Mesenchymal stem cell (in vitro differentiated cells and primary cell): ENCODE measurements at regions not wholly inside any gene's neighbourhood (a gene's known extent, or its start where the extent isn't known, plus 50 kb on each side); places are given as distances from the start of the nearest gene placed in this dataset.

Source experiments
- DNase-seq: peaks from one replicate; pipeline ENCODE4 v3.0.0-alpha.2; 2013
- H2AFZ ChIP-seq: one replicate; pipeline ENCODE4 v1.6.1; 2013; ENCODE audit warnings: low read depth, mild to moderate bottlenecking, control low read depth, inconsistent platforms, low read length, moderate library complexity
- H2AK5ac ChIP-seq: 2 replicates; pipeline ENCODE4 v1.6.1; 2013; ENCODE audit warnings: low read length, moderate library complexity, mild to moderate bottlenecking, inconsistent platforms; ENCODE audit not compliant: severe bottlenecking
- H2BK120ac ChIP-seq: one replicate; pipeline ENCODE4 v1.6.1; 2013; ENCODE audit warnings: low read depth, mild to moderate bottlenecking, inconsistent platforms, low read length, moderate library complexity
- H2BK12ac ChIP-seq, 2 experiments: one replicate each; pipeline ENCODE4 v1.6.1; 2013; ENCODE audit warnings: inconsistent platforms in 2 of 2, low read length in 2 of 2, mild to moderate bottlenecking in 2 of 2, moderate library complexity in 2 of 2, control low read depth in 1 of 2
- H2BK15ac ChIP-seq: one replicate; pipeline ENCODE4 v1.6.1; 2013; ENCODE audit warnings: mild to moderate bottlenecking, low read depth, inconsistent platforms; ENCODE audit not compliant: poor library complexity, severe bottlenecking
- H2BK5ac ChIP-seq: 2 replicates; pipeline ENCODE4 v1.6.1; 2013; ENCODE audit warnings: low read depth, mild to moderate bottlenecking, low read length, control low read depth, inconsistent platforms; ENCODE audit not compliant: poor library complexity, severe bottlenecking
- H3K14ac ChIP-seq, 2 experiments: one replicate each; pipeline ENCODE4 v1.6.1; 2013; ENCODE audit warnings: inconsistent platforms in 2 of 2, low read length in 2 of 2, control low read depth in 1 of 2, mild to moderate bottlenecking in 1 of 2, moderate library complexity in 1 of 2
- H3K18ac ChIP-seq, 2 experiments: one replicate each; pipeline ENCODE4 v1.6.1; 2013; ENCODE audit warnings: inconsistent platforms in 2 of 2, low read length in 2 of 2, control low read depth in 1 of 2, low read depth in 1 of 2, mild to moderate bottlenecking in 1 of 2
- H3K23ac ChIP-seq, 2 experiments: one replicate each; pipeline ENCODE4 v1.6.1; 2013; ENCODE audit warnings: inconsistent platforms in 2 of 2, low read length in 2 of 2, mild to moderate bottlenecking in 2 of 2, moderate library complexity in 2 of 2, control low read depth in 1 of 2
- H3K27ac ChIP-seq: 2 replicates; pipeline ENCODE4 v1.5.1; 2013; ENCODE audit warnings: mild to moderate bottlenecking, moderate library complexity, low read length, control low read depth, inconsistent platforms; ENCODE audit not compliant: poor library complexity, severe bottlenecking
- H3K27me3 ChIP-seq, 2 experiments: 2 replicates each; pipeline versions ENCODE4 v1.6.1 to v1.7.0; 2013; ENCODE audit warnings: low read length in 2 of 2, mild to moderate bottlenecking in 2 of 2, moderate library complexity in 2 of 2, control low read depth in 1 of 2, inconsistent platforms in 1 of 2; ENCODE audit not compliant: control insufficient read depth in 1 of 2, insufficient read depth in 1 of 2
- H3K36me3 ChIP-seq, 2 experiments: 2 replicates each; pipeline versions ENCODE4 v1.6.1 to v1.7.0; 2013; ENCODE audit warnings: low read length in 2 of 2, control low read depth in 1 of 2, inconsistent platforms in 1 of 2, low read depth in 1 of 2, mild to moderate bottlenecking in 1 of 2; ENCODE audit not compliant: insufficient read depth in 2 of 2, control insufficient read depth in 1 of 2
- H3K4ac ChIP-seq, 2 experiments: one replicate each; pipeline ENCODE4 v1.6.1; 2013; ENCODE audit warnings: inconsistent platforms in 2 of 2, low read length in 2 of 2, mild to moderate bottlenecking in 2 of 2, moderate library complexity in 2 of 2, control low read depth in 1 of 2, low read depth in 1 of 2
- H3K4me1 ChIP-seq: 2 replicates; pipeline ENCODE4 v1.6.1; 2013; ENCODE audit warnings: low read depth, low read length, control low read depth; ENCODE audit not compliant: control insufficient read depth, insufficient read depth
- H3K4me2 ChIP-seq: 2 replicates; pipeline ENCODE4 v1.6.1; 2013; ENCODE audit warnings: low read length, mild to moderate bottlenecking, inconsistent platforms; ENCODE audit not compliant: poor library complexity, severe bottlenecking
- H3K4me3 ChIP-seq, 2 experiments: 2 replicates each; pipeline versions ENCODE4 v1.5.1 to v1.7.0; 2013; ENCODE audit warnings: low read length in 2 of 2, mild to moderate bottlenecking in 2 of 2, control low read depth in 1 of 2, low read depth in 1 of 2; ENCODE audit not compliant: insufficient read depth in 1 of 2
- H3K79me1 ChIP-seq: replicated peaks from 2 replicates; pipeline ENCODE4 v1.6.1; 2013; ENCODE audit warnings: mild to moderate bottlenecking, control low read depth, low read length, inconsistent platforms; ENCODE audit not compliant: poor library complexity, severe bottlenecking
- H3K9ac ChIP-seq: 2 replicates; pipeline ENCODE4 v1.7.0; 2013; ENCODE audit warnings: mild to moderate bottlenecking, low read length, moderate library complexity
- H3K9me3 ChIP-seq: 2 replicates; pipeline ENCODE4 v1.7.0; 2013; ENCODE audit warnings: mild to moderate bottlenecking, low read length; ENCODE audit not compliant: control insufficient read depth
- H4K8ac ChIP-seq: one replicate; pipeline ENCODE4 v1.6.1; 2013; ENCODE audit warnings: inconsistent platforms, mild to moderate bottlenecking, low read length, moderate library complexity
- H4K91ac ChIP-seq: one replicate; pipeline ENCODE4 v1.6.1; 2013; ENCODE audit warnings: mild to moderate bottlenecking, low read length, inconsistent platforms
- WGBS: methylation state at CpG from one replicate; pipeline ENCODE4 v1.1.7; 2013; ENCODE audit warnings: mixed read lengths; 5-methylcytosine and 5-hydroxymethylcytosine counted together

DNA sequence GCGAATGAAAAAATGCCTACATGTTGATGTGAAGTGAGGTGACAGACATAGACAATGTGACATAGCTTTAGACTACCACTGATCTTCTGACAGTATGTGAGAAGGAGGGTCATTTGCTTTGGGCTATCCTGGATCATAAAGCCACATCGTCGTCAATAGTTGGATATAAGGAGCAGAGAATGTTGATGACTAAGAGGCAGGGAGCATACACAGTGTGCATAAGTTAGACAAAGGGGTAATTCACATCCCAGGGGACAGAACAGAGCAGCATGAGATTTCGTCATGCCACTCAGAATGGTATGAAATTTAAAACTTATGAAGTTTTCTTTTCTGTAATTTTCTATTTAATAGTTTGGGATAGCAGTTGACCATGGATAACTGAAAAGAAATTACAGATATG lies 403.2 kb downstream of the DSC3 start:
- H2BK120ac ChIP-seq: no peak overlapping the region
- H4K8ac ChIP-seq: no peak overlapping the region
- no peak overlapping the region for H3K4me2 ChIP-seq
- no peak overlapping the region for H2AK5ac ChIP-seq
- H2AFZ ChIP-seq: no peak overlapping the region
- H2BK5ac ChIP-seq: no peak overlapping the region
- no peak overlapping the region for H3K14ac ChIP-seq
- no peak overlapping the region for H2BK15ac ChIP-seq
- H3K18ac ChIP-seq: no peak overlapping the region
- H3K4me1 ChIP-seq: no peaks in the 10 kb centered on the region
- H3K4ac ChIP-seq: no peak overlapping the region
- H3K9ac ChIP-seq: no peak overlapping the region
- 88% methylated on average over 4 of the region's 4 CpGs for WGBS
- no peak overlapping the region for H2BK12ac ChIP-seq
- no peak for DNase-seq
- no peak overlapping the region for H3K27ac ChIP-seq
- H3K27me3 ChIP-seq: no peaks in the 10 kb centered on the region
- no peak overlapping the region for H3K23ac ChIP-seq
- H3K4me3 ChIP-seq: no peak overlapping the region
- no peaks in the 10 kb centered on the region for H3K79me1 ChIP-seq
- no peak overlapping the region for H4K91ac ChIP-seq
- no peaks in the 10 kb centered on the region for H3K36me3 ChIP-seq
- H3K9me3 ChIP-seq: peaks cover 4% of the 10 kb centered on the region

DNA sequence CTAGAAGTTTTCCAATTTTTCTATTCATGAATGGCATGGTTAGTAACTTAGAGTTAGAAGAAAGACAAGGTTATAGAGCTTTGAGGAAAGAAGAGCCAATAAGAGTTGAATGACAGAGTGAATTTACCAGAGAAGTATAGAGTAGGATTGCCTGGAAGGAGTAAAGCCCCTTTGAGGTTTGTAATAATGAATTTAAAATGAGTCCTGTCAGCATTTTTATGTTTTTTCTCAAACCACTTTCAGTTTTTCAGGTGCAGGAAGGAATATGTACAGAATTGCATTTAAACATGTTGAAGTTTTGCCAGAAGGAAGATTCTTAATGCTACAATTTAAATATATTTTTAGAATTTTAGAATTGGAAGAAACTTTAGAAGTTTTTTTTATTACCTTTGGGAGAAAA lies 408.3 kb downstream of the DSC3 start:
- Histone ChIP-seq H2BK12ac (no peak overlapping the region), H3K4ac (no peak overlapping the region), H3K18ac (no peak overlapping the region), H3K27ac (no peak overlapping the region), H3K79me1 (no peaks in the 10 kb centered on the region), H2BK120ac (no peak overlapping the region), H2BK5ac (no peak overlapping the region), H2AK5ac (no peak overlapping the region), H3K27me3 (no peaks in the 10 kb centered on the region), H2BK15ac (no peak overlapping the region), H2AFZ (no peak overlapping the region), H3K4me2 (no peak overlapping the region), H3K36me3 (no peaks in the 10 kb centered on the region), H3K9ac (no peak overlapping the region), H3K4me3 (no peak overlapping the region), H4K91ac (no peak overlapping the region), H3K23ac (no peak overlapping the region), H4K8ac (no peak overlapping the region), H3K14ac (no peak overlapping the region), H3K9me3 (peaks cover 4% of the 10 kb centered on the region), H3K4me1 (no peaks in the 10 kb centered on the region)
- no peak for DNase-seq

DNA sequence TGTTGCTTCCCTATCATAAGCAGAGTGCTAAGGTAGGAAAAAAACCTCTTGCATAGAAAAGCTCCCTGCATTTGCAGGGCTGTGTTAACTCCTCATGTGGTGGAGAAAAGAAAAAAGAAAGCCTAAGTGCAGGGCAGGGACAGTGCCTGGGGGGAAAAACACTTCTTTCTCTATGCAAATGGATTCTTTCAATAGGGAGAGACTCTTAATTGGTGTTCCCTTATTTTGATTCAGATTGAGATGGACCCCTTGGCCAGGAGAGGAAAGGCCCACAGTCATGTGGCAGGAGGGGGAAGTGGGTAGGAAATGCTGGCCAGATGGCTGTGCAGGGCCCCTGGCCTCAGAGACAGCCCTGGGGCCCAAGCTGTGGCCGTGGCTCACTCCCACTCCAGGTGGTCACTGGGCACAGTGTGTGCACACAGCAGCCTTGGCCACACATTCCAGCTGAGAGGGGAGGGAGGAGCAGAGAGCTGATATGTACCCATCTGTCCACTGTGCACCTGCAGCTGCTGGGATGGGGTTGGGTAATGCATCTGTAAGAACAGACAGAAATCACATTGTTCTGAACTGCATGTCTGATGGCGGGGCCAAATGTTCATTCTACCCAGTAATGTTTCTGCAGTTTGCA lies 410.4 kb downstream of the DSC3 start:
- no peaks in the 10 kb centered on the region for H3K36me3 ChIP-seq
- no peak overlapping the region for H3K27ac ChIP-seq
- H2AFZ ChIP-seq: no peak overlapping the region
- H3K79me1 ChIP-seq: no peaks in the 10 kb centered on the region
- no peaks in the 10 kb centered on the region for H3K4me1 ChIP-seq
- no peak for DNase-seq
- H2AK5ac ChIP-seq: no peak overlapping the region
- peak overlapping the region in 1 of 2 experiments; percentile 55 for H3K14ac ChIP-seq
- H3K23ac ChIP-seq: no peak overlapping the region
- no peak overlapping the region for H2BK120ac ChIP-seq
- no peaks in the 10 kb centered on the region for H3K27me3 ChIP-seq
- no peak overlapping the region for H3K4me3 ChIP-seq
- H3K9ac ChIP-seq: no peak overlapping the region
- H2BK5ac ChIP-seq: no peak overlapping the region
- WGBS: 46% methylated on average over 1 of the region's 2 CpGs
- peaks cover 4% of the 10 kb centered on the region for H3K9me3 ChIP-seq
- no peak overlapping the region for H3K4ac ChIP-seq
- no peak overlapping the region for H3K4me2 ChIP-seq
- H4K8ac ChIP-seq: no peak overlapping the region
- no peak overlapping the region for H2BK12ac ChIP-seq
- H3K18ac ChIP-seq: no peak overlapping the region
- no peak overlapping the region for H4K91ac ChIP-seq
- no peak overlapping the region for H2BK15ac ChIP-seq

DNA sequence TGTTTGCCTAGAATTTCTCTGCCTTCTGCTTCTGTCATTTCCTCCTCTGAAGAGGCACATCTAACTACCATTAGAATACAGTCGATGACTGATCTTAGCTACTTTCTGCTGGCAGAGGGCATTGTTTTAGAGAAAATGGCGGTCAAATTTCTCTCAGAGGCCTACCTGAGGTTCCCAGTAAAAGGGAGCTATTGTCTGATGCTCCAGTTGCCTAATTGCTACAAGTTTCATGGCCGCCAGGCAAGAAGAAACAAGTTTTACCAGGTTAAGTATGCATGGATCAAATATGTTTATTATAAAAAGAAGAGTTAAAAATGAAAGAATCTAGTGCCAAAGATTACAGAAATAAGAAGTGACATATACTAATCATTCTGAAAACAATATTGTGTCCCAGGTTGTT lies 416.6 kb downstream of the DSC3 start:
- no peak overlapping the region for H3K27ac ChIP-seq
- no peaks in the 10 kb centered on the region for H3K4me1 ChIP-seq
- no peak overlapping the region for H3K18ac ChIP-seq
- H4K91ac ChIP-seq: no peak overlapping the region
- H3K9ac ChIP-seq: no peak overlapping the region
- H3K4ac ChIP-seq: no peak overlapping the region
- H3K14ac ChIP-seq: no peak overlapping the region
- no peaks in the 10 kb centered on the region for H3K79me1 ChIP-seq
- H3K4me3 ChIP-seq: no peak overlapping the region
- H2BK5ac ChIP-seq: no peak overlapping the region
- H3K23ac ChIP-seq: no peak overlapping the region
- H3K9me3 ChIP-seq: no peaks in the 10 kb centered on the region
- no peaks in the 10 kb centered on the region for H3K36me3 ChIP-seq
- no peak overlapping the region for H2AFZ ChIP-seq
- no peak overlapping the region for H2BK120ac ChIP-seq
- no peak overlapping the region for H3K4me2 ChIP-seq
- no peak overlapping the region for H2BK12ac ChIP-seq
- H3K27me3 ChIP-seq: no peaks in the 10 kb centered on the region
- H2AK5ac ChIP-seq: no peak overlapping the region
- H4K8ac ChIP-seq: no peak overlapping the region
- no peak for DNase-seq
- no peak overlapping the region for H2BK15ac ChIP-seq
- WGBS: 73% methylated on average over 3 of the region's 3 CpGs
